Breast epithelium (tissue), 4 donors: ENCODE measurements at regions not wholly inside any gene's neighbourhood (a gene's known extent, or its start where the extent isn't known, plus 50 kb on each side); places are given as distances from the start of the nearest gene placed in this dataset.

ENCODE experiments used
- DNase-seq, 2 donors: peaks; one replicate each; pipeline ENCODE4 v3.0.0-alpha.2; 2019; ENCODE audit warnings: low spot score in 2 of 2
- H3K27ac ChIP-seq, 2 donors: fragments of 200-600 bp; sonication (generic) in 1 of 2; one replicate each; pipeline ENCODE4 v1.5.1; 2016 to 2019; ENCODE audit warnings: mild to moderate bottlenecking in 1 of 2
- H3K27me3 ChIP-seq, 2 donors: fragments of 200-600 bp; sonication (generic) in 1 of 2; one replicate each; pipeline versions ENCODE4 v1.5.1 to v1.6.0; 2017 to 2019; ENCODE audit warnings: control low read depth in 1 of 2, mild to moderate bottlenecking in 1 of 2
- H3K36me3 ChIP-seq: fragments of 200-600 bp; one replicate; pipeline ENCODE4 v1.5.1; 2019
- H3K4me1 ChIP-seq, 2 donors: fragments of 200-600 bp; sonication (generic); one replicate each; pipeline ENCODE4 v1.5.1; 2016 to 2019; ENCODE audit warnings: control low read depth in 1 of 2
- H3K4me3 ChIP-seq, 3 donors: fragments of 200-600 bp; sonication (generic); 1 replicate in 2 of 3; 2 replicates in 1 of 3; pipeline ENCODE4 v1.5.1; 2016 to 2019; ENCODE audit warnings: mild to moderate bottlenecking in 3 of 3, moderate library complexity in 2 of 3
- H3K9me3 ChIP-seq, 2 donors: fragments of 200-600 bp; sonication (generic) in 1 of 2; one replicate each; pipeline ENCODE4 v1.5.1; 2016 to 2019; ENCODE audit warnings: control low read depth in 1 of 2
- CTCF ChIP-seq, 3 donors: fragments of 450-650 bp; IDR thresholded peaks; one replicate each; pipeline ENCODE4 v1.5.1; 2016 to 2017; ENCODE audit warnings: antibody characterized with exemption in 3 of 3, mild to moderate bottlenecking in 3 of 3, moderate library complexity in 3 of 3
- POLR2A ChIP-seq: fragments of 450-650 bp; IDR thresholded peaks from one replicate; pipeline ENCODE4 v1.6.1; 2016; ENCODE audit warnings: antibody characterized with exemption, mild to moderate bottlenecking, moderate library complexity
- POLR2AphosphoS5 ChIP-seq, 3 donors: sonication (generic); formaldehyde crosslinking; IDR thresholded peaks; one replicate each; pipeline ENCODE4 v1.6.1; 2017; ENCODE audit warnings: antibody characterized with exemption in 3 of 3
- intact Hi-C: fragments of 100-400 bp; cut with DNase I; formaldehyde crosslinking; loops from one replicate; pipeline ENCODE4 v1.15.1; 2023; ENCODE audit warnings: low total_unique reads

GRCh38 chr5:167050568-167051401 is 1240.7 kb upstream of the WWC1 start:
- TF ChIP-seq CTCF (IDR thresholded peaks at IDR 0.05) (no peak), POLR2AphosphoS5 (IDR thresholded peaks at IDR 0.05) (no peak), POLR2A (no peak)
- no peaks in the 10 kb centered on the region for H3K4me1 ChIP-seq
- no peak overlapping the region for H3K4me3 ChIP-seq
- intact Hi-C loops, result no loop called here
- no peak overlapping the region for H3K27ac ChIP-seq
- no peak for DNase-seq
- no peaks in the 10 kb centered on the region for H3K36me3 ChIP-seq
- H3K9me3 ChIP-seq, result no peaks in the 10 kb centered on the region
- H3K27me3 ChIP-seq, result no peaks in the 10 kb centered on the region

- no peaks in the 10 kb centered on the region for H3K36me3 ChIP-seq
- intact Hi-C loops, result no loop called here
- H3K4me3 ChIP-seq, result no peak overlapping the region
These were observed 1240.1 kb upstream of the WWC1 start for GRCh38 chr5:167051402-167051768.

GRCh38 chr5:167052791-167053190 is 1238.7 kb upstream of the WWC1 start:
- intact Hi-C loops, result no loop called here

More at GRCh38 chr5:167051402-167051768, 1240.1 kb upstream of the WWC1 start:
- Histone ChIP-seq H3K9me3 (no peaks in the 10 kb centered on the region), H3K4me1 (no peaks in the 10 kb centered on the region), H3K27ac (no peak overlapping the region), H3K27me3 (no peaks in the 10 kb centered on the region)
- TF ChIP-seq CTCF (IDR thresholded peaks at IDR 0.05) (no peak), POLR2A (no peak), POLR2AphosphoS5 (IDR thresholded peaks at IDR 0.05) (no peak)
- DNase-seq, result no peak

GRCh38 chr5:167057665-167058064 is 1233.8 kb upstream of the WWC1 start:
- TF ChIP-seq CTCF (IDR thresholded peaks at IDR 0.05) (no peak), POLR2AphosphoS5 (IDR thresholded peaks at IDR 0.05) (no peak), POLR2A (no peak)
- intact Hi-C loops, result no loop called here
- Histone ChIP-seq H3K36me3 (no peaks in the 10 kb centered on the region), H3K27ac (no peak overlapping the region), H3K4me1 (no peaks in the 10 kb centered on the region), H3K9me3 (no peaks in the 10 kb centered on the region), H3K27me3 (no peaks in the 10 kb centered on the region), H3K4me3 (no peak overlapping the region)
- no peak for DNase-seq

More at GRCh38 chr5:167052791-167053190, 1238.7 kb upstream of the WWC1 start:
- no peaks in the 10 kb centered on the region for H3K9me3 ChIP-seq
- no peaks in the 10 kb centered on the region for H3K36me3 ChIP-seq
- H3K27ac ChIP-seq, result no peak overlapping the region
- no peak for DNase-seq
- H3K27me3 ChIP-seq, result no peaks in the 10 kb centered on the region
- no peaks in the 10 kb centered on the region for H3K4me1 ChIP-seq
- TF ChIP-seq POLR2AphosphoS5 (IDR thresholded peaks at IDR 0.05), result no peak
- no peak for TF ChIP-seq CTCF (IDR thresholded peaks at IDR 0.05)
- no peak for TF ChIP-seq POLR2A
- no peak overlapping the region for H3K4me3 ChIP-seq

- no peak overlapping the region for H3K4me3 ChIP-seq
- no peak for DNase-seq
- no peaks in the 10 kb centered on the region for H3K27me3 ChIP-seq
- H3K4me1 ChIP-seq, result no peaks in the 10 kb centered on the region
- no peak overlapping the region for H3K27ac ChIP-seq
- no peak for TF ChIP-seq POLR2AphosphoS5 (IDR thresholded peaks at IDR 0.05)
- TF ChIP-seq CTCF (IDR thresholded peaks at IDR 0.05), result no peak
- TF ChIP-seq POLR2A, result no peak
- no peaks in the 10 kb centered on the region for H3K9me3 ChIP-seq
- intact Hi-C loops, result no loop called here
- no peaks in the 10 kb centered on the region for H3K36me3 ChIP-seq
These were observed 1229.8 kb upstream of the WWC1 start for GRCh38 chr5:167061695-167062094.
